K562 (cell line): ENCODE measurements at regions not wholly inside any gene's neighbourhood (a gene's known extent, or its start where the extent isn't known, plus 50 kb on each side); places are given as distances from the start of the nearest gene placed in this dataset.

ENCODE experiments used
- ATAC-seq: fragments of 200-7000 bp; cut with Tn5 transposase; 3 replicates; pipeline ENCODE4 v1.9.1; 2020; ENCODE audit warnings: moderate library complexity
- BruUV-seq: library from RNA; stranded (reverse); fragments of 400-500 nt; replicated peaks from 2 replicates; lab custom pipeline; 2021; lab: Mats Ljungman, UMichigan
- CTCF ChIA-PET: fragments of 300-600 bp; formaldehyde crosslinking; extraction: SDS; loops from one replicate; lab custom pipeline; 2021; ENCODE audit warnings: low intra/inter-chr PET ratio; lab: Yijun Ruan, JAX
- POLR2A ChIA-PET: fragments of 300-600, 350-650 bp; sonication (Branson Sonifier 250); formaldehyde crosslinking; extraction: SDS; loops from one replicate; lab custom pipeline; 2021; ENCODE audit warnings: antibody characterized with exemption, inconsistent platforms; lab: Yijun Ruan, JAX
- DNase-seq, 4 experiments: peaks; one replicate each; pipeline versions ENCODE4 v3.0.0 to v3.0.0-alpha.2; 2011 to 2018; ENCODE audit warnings: low spot score in 3 of 4, mixed read lengths in 3 of 4; ENCODE audit errors: extremely low read depth in 1 of 4
- FAIRE-seq: peaks from 2 replicates; lab custom pipeline; 2011; peaks lifted over from hg19 to GRCh38; lab: Jason Lieb, UNC
- H2AFZ ChIP-seq: 2 replicates; pipeline ENCODE4 v1.6.0; 2011; ENCODE audit warnings: low read depth, low read length, control low read depth, inconsistent platforms
- H3K27ac ChIP-seq: fragments of 200-600 bp; 3 replicates; pipeline ENCODE4 v1.8.0; 2011; ENCODE audit warnings: low read depth, mild to moderate bottlenecking, control low read depth, inconsistent platforms, low read length, moderate library complexity, mixed read lengths; ENCODE audit errors: extremely low read depth
- H3K27me3 ChIP-seq, 2 experiments: fragments of 300-600 bp in 1 of 2; 2 replicates in 1 of 2; 3 replicates in 1 of 2; pipeline versions ENCODE4 v1.6.0 to v1.8.0; 2011; ENCODE audit warnings: inconsistent platforms in 2 of 2, low read length in 2 of 2, mild to moderate bottlenecking in 1 of 2, mixed read lengths in 1 of 2, moderate library complexity in 1 of 2; ENCODE audit not compliant: control insufficient read depth in 2 of 2, insufficient read depth in 2 of 2
- H3K36me3 ChIP-seq: fragments of 300-600 bp; 3 replicates; pipeline ENCODE4 v1.8.0; 2011; ENCODE audit warnings: mild to moderate bottlenecking, low read length, inconsistent platforms; ENCODE audit not compliant: control insufficient read depth, insufficient read depth
- H3K4me1 ChIP-seq, 2 experiments: fragments of 200-600 bp in 1 of 2; replicated peaks in 1 of 2; 2 replicates in 1 of 2; 3 replicates in 1 of 2; pipeline versions ENCODE4 v1.5.1 to v1.8.0; 2011; ENCODE audit warnings: inconsistent platforms in 2 of 2, low read length in 2 of 2, mild to moderate bottlenecking in 1 of 2, mixed read lengths in 1 of 2, moderate library complexity in 1 of 2; ENCODE audit not compliant: control insufficient read depth in 2 of 2, insufficient read depth in 2 of 2
- H3K4me2 ChIP-seq: 2 replicates; pipeline ENCODE4 v1.6.1; 2011; ENCODE audit warnings: low read length, control low read depth, inconsistent platforms, mixed read lengths; ENCODE audit not compliant: insufficient read depth
- H3K4me3 ChIP-seq: fragments of 200-600 bp; sonication (generic), shearing (Covaris generic); 2 replicates; pipeline ENCODE4 v1.5.1; 2016; ENCODE audit warnings: control low read depth, inconsistent platforms
- H3K79me2 ChIP-seq: fragments of 200-600 bp; 3 replicates; pipeline ENCODE4 v1.8.0; 2011; ENCODE audit warnings: low read length, inconsistent platforms; ENCODE audit not compliant: control insufficient read depth, insufficient read depth
- H3K9ac ChIP-seq, 2 experiments: 2 replicates each; pipeline versions ENCODE4 v1.6.0 to v1.6.1; 2011; ENCODE audit warnings: low read depth in 2 of 2, low read length in 2 of 2, control low read depth in 1 of 2, inconsistent platforms in 1 of 2, mild to moderate bottlenecking in 1 of 2, mixed read lengths in 1 of 2; ENCODE audit not compliant: insufficient read depth in 1 of 2
- H3K9me1 ChIP-seq: one replicate; pipeline ENCODE4 v1.6.0; 2011; ENCODE audit warnings: inconsistent platforms, mild to moderate bottlenecking, low read length, moderate library complexity; ENCODE audit not compliant: control insufficient read depth, insufficient read depth
- H3K9me3 ChIP-seq: replicated peaks from 2 replicates; pipeline ENCODE4 v1.5.1; 2011; ENCODE audit warnings: low read depth, low read length, inconsistent platforms; ENCODE audit not compliant: control insufficient read depth, insufficient read depth
- H4K20me1 ChIP-seq: replicated peaks from 2 replicates; pipeline ENCODE4 v1.6.1; 2011; ENCODE audit warnings: low read length, inconsistent platforms, mixed read lengths; ENCODE audit not compliant: control insufficient read depth, insufficient read depth
- E2F8 ChIP-seq: fragments of 450-650 bp; IDR thresholded peaks from 2 replicates; pipeline ENCODE4 v1.7.1; 2018; ENCODE audit warnings: mild to moderate bottlenecking, low read depth; ENCODE audit not compliant: partially characterized antibody
- EP300 ChIP-seq: IDR thresholded peaks from 2 replicates; pipeline ENCODE4 v1.6.1; 2012; ENCODE audit warnings: low read length, improper control_type of control experiment
- HINFP ChIP-seq: fragments of 450-650 bp; conservative IDR thresholded peaks from 2 replicates; pipeline ENCODE4 v1.6.1; 2016; ENCODE audit warnings: missing genetic modification characterization, low read depth, mild to moderate bottlenecking, control low read depth, missing compliant biosample characterization
- MAFF ChIP-seq: IDR thresholded peaks from 2 replicates; pipeline ENCODE4 v1.6.1; 2012; ENCODE audit warnings: low read length, improper control_type of control experiment
- MAFG ChIP-seq: fragments of 450-650 bp; conservative IDR thresholded peaks from 2 replicates; pipeline ENCODE4 v1.6.1; 2016; ENCODE audit warnings: missing genetic modification characterization, missing compliant biosample characterization
- STAT6 ChIP-seq: sonication (generic); formaldehyde crosslinking; IDR thresholded peaks from 2 replicates; pipeline ENCODE4 v1.8.1; 2023; ENCODE audit warnings: mild to moderate bottlenecking, missing genetic modification reagents
- ZNF165 ChIP-seq: fragments of 250-450 bp; sonication (Bioruptor Pico); IDR thresholded peaks from 2 replicates; pipeline ENCODE4 v1.4.0; 2020; ENCODE audit warnings: borderline replicate concordance
- ZNF174 ChIP-seq: fragments of 250-450 bp; sonication (Bioruptor Pico); IDR thresholded peaks from 2 replicates; pipeline ENCODE4 v1.4.0; 2020; ENCODE audit warnings: mild to moderate bottlenecking
- ZNF316 ChIP-seq: fragments of 450-650 bp; IDR thresholded peaks from 2 replicates; pipeline ENCODE4 v1.6.1; 2016
- WGBS: fragments of 100-300 bp; shearing (Covaris generic); methylation state at CpG from one replicate; pipeline ENCODE4 v1.1.6; 2016; ENCODE audit warnings: low coverage, mixed read lengths; ENCODE audit not compliant: insufficient coverage; ENCODE audit errors: missing lambda C conversion rate; 5-methylcytosine and 5-hydroxymethylcytosine counted together
- in situ Hi-C: fragments of 300-500 bp; cut with MboI; formaldehyde crosslinking; loops from 4 replicates; pipeline ENCODE4 v1.15.0; 2018; ENCODE audit warnings: inconsistent platforms, mixed read lengths
- intact Hi-C: fragments of 100-400 bp; cut with micrococcal nuclease; formaldehyde crosslinking; loops from 2 replicates; pipeline ENCODE4 v1.14.2; 2022

GRCh38 chr2:160689441-160689840, 195.8 kb upstream of the RBMS1 start:
- TF ChIP-seq EP300 (no peak), ZNF165 (CRISPR knock-in tag) (no peak), MAFF (0 out of 2 replicates have a peak, but pooled peaks have one; percentile 24), ZNF316 (peak; percentile 72), MAFG (tag) (peak; percentile 36)

GRCh38 chr2:160694221-160694620, 200.6 kb upstream of the RBMS1 start:
- Histone ChIP-seq H4K20me1 (no peaks in the 10 kb centered on the region), H3K36me3 (no peaks in the 10 kb centered on the region), H3K27me3 (no peaks in the 10 kb centered on the region), H3K9ac (no peak overlapping the region), H3K9me3 (no peaks in the 10 kb centered on the region; the same call in 1 of the 2 replicates), H3K79me2 (no peaks in the 10 kb centered on the region), H3K9me1 (no peaks in the 10 kb centered on the region), H3K4me2 (no peak overlapping the region), H3K4me1 (no peaks in the 10 kb centered on the region), H3K4me3 (no peak overlapping the region), H3K27ac (no peak overlapping the region), H2AFZ (no peak overlapping the region)
- in situ Hi-C loops (no loop called here), intact Hi-C loops (no loop called here)
- WGBS = 0% methylated on average over 2 of the region's 2 CpGs
- POLR2A ChIA-PET = no interaction called here
- CTCF ChIA-PET = no interaction called here
- ATAC-seq = no peak
- no TSS peak for BruUV-seq
- DNase-seq = no peak
- no peak for FAIRE-seq
- TF ChIP-seq ZNF174 (CRISPR knock-in tag) (no peak), E2F8 (no peak), HINFP (tag) (no peak), STAT6 (CRISPR knock-in tag) (no peak)

More at GRCh38 chr2:160689441-160689840, 195.8 kb upstream of the RBMS1 start:
- no peaks in the 10 kb centered on the region for H3K79me2 ChIP-seq
- H3K9ac ChIP-seq = no peak overlapping the region
- in situ Hi-C loops = no loop called here
- FAIRE-seq = no peak
- DNase-seq = no peak
- H3K4me1 ChIP-seq = no peaks in the 10 kb centered on the region
- H3K9me3 ChIP-seq = no peaks in the 10 kb centered on the region; the same call in 1 of the 2 replicates
- H3K4me2 ChIP-seq = no peak overlapping the region
- WGBS = 0% methylated on average over 1 of the region's 1 CpG
- H3K36me3 ChIP-seq = no peaks in the 10 kb centered on the region
- H2AFZ ChIP-seq = no peak overlapping the region
- H4K20me1 ChIP-seq = no peaks in the 10 kb centered on the region
- no TSS peak for BruUV-seq
- ATAC-seq = no peak
- H3K27me3 ChIP-seq = no peaks in the 10 kb centered on the region
- no peaks in the 10 kb centered on the region for H3K9me1 ChIP-seq
- H3K4me3 ChIP-seq = no peak overlapping the region
- no peak overlapping the region for H3K27ac ChIP-seq
- CTCF ChIA-PET = no interaction called here
- POLR2A ChIA-PET = no interaction called here
- intact Hi-C loops = no loop called here
